HCT116 (cell line): ENCODE measurements at regions not wholly inside any gene's neighbourhood (a gene's known extent, or its start where the extent isn't known, plus 50 kb on each side); places are given as distances from the start of the nearest gene placed in this dataset.

ENCODE experiments used
- ATAC-seq: fragments of 200-7000 bp; cut with Tn5 transposase; 2 replicates; pipeline ENCODE4 v1.9.1; 2020; ENCODE audit warnings: mild to moderate bottlenecking, moderate library complexity
- BruUV-seq: library from RNA; stranded (reverse); fragments of 400-500 nt; replicated peaks from 2 replicates; lab custom pipeline; 2021; lab: Mats Ljungman, UMichigan
- CTCF ChIA-PET: fragments of 300-600 bp; sonication (Branson Sonifier 250); formaldehyde crosslinking; loops from one replicate; lab custom pipeline; 2021; ENCODE audit warnings: antibody characterized with exemption; lab: Charles Lee
- POLR2A ChIA-PET: fragments of 300-600, 350-600 bp; sonication (Branson Sonifier 250); formaldehyde crosslinking; loops from one replicate; lab custom pipeline; 2021; ENCODE audit warnings: antibody characterized with exemption; lab: Charles Lee
- RAD21 ChIA-PET, 2 experiments: fragments of 300-600 bp; sonication (Branson Sonifier 250); formaldehyde crosslinking; loops; one replicate each; lab custom pipeline; 2023; ENCODE audit warnings: low total read pairs in 2 of 2; ENCODE audit not compliant: uncharacterized antibody in 2 of 2, unreplicated experiment in 2 of 2, low non-redundant PET in 1 of 2; lab: Charles Lee
- DNase-seq: peaks from one replicate; pipeline ENCODE4 v3.0.0-alpha.2; 2010; ENCODE audit warnings: low read depth, low spot score
- H2AFZ ChIP-seq: fragments of 200-600 bp; shearing (Covaris generic), sonication (generic); 2 replicates; pipeline ENCODE4 v1.6.1; 2017; ENCODE audit warnings: low read depth, mixed run types, mixed read lengths, antibody characterized with exemption, low read length; ENCODE audit not compliant: poor library complexity, severe bottlenecking
- H3K27ac ChIP-seq: 2 replicates; pipeline ENCODE4 v1.5.1; 2012; ENCODE audit warnings: low read depth, low read length
- H3K27me3 ChIP-seq: fragments of 200-600 bp; sonication (generic); 2 replicates; pipeline ENCODE4 v1.6.1; 2016; ENCODE audit warnings: mixed run types, low read length, mixed read lengths; ENCODE audit not compliant: insufficient read depth
- H3K36me3 ChIP-seq, 2 experiments: fragments of 200-500 bp in 1 of 2; fragments of 200-600 bp in 1 of 2; sonication (Bioruptor generic) in 1 of 2; sonication (generic) in 1 of 2; 2 replicates each; pipeline versions ENCODE4 v1.5.1 to v1.6.1; 2014 to 2016; ENCODE audit warnings: low read length in 2 of 2, inconsistent platforms in 1 of 2, mixed read lengths in 1 of 2, mixed run types in 1 of 2; ENCODE audit not compliant: insufficient read depth in 2 of 2, control insufficient read depth in 1 of 2
- H3K4me1 ChIP-seq, 2 experiments: fragments of 200-600 bp in 1 of 2; sonication (generic) in 1 of 2; 2 replicates each; pipeline versions ENCODE4 v1.5.1 to v1.6.1; 2012 to 2017; ENCODE audit warnings: low read length in 2 of 2, inconsistent platforms in 1 of 2, mild to moderate bottlenecking in 1 of 2, mixed read lengths in 1 of 2, mixed run types in 1 of 2, moderate library complexity in 1 of 2; ENCODE audit not compliant: insufficient read depth in 2 of 2, control insufficient read depth in 1 of 2
- H3K4me2 ChIP-seq: fragments of 200-600 bp; sonication (generic); 2 replicates; pipeline ENCODE4 v1.6.1; 2017; ENCODE audit warnings: mixed run types, low read length, mixed read lengths
- H3K4me3 ChIP-seq, 2 experiments: fragments of 200-600 bp in 1 of 2; sonication (generic) in 1 of 2; replicated peaks in 1 of 2; 2 replicates each; pipeline ENCODE4 v1.5.1; 2011 to 2016; ENCODE audit warnings: low read length in 2 of 2, control low read depth in 1 of 2, low read depth in 1 of 2, mild to moderate bottlenecking in 1 of 2, mixed read lengths in 1 of 2, mixed run types in 1 of 2
- H3K79me2 ChIP-seq: fragments of 200-600 bp; sonication (generic); 2 replicates; pipeline ENCODE4 v1.6.1; 2017; ENCODE audit warnings: mild to moderate bottlenecking, mixed run types, low read length, moderate library complexity, mixed read lengths; ENCODE audit not compliant: insufficient read depth
- H3K9ac ChIP-seq: fragments of 200-600 bp; sonication (generic); 2 replicates; pipeline ENCODE4 v1.6.1; 2016; ENCODE audit warnings: low read length, mixed read lengths
- H3K9me2 ChIP-seq: fragments of 200-600 bp; sonication (generic), shearing (Covaris generic); 2 replicates; pipeline ENCODE4 v1.6.1; 2017; ENCODE audit warnings: mixed run types, mild to moderate bottlenecking, moderate library complexity; ENCODE audit not compliant: insufficient read depth
- H3K9me3 ChIP-seq, 2 experiments: fragments of 200-500 bp in 1 of 2; fragments of 200-600 bp in 1 of 2; sonication (Bioruptor generic) in 1 of 2; sonication (generic) in 1 of 2; 2 replicates each; pipeline ENCODE4 v1.6.1; 2014 to 2017; ENCODE audit warnings: low read length in 2 of 2, mixed read lengths in 2 of 2, inconsistent platforms in 1 of 2, low read depth in 1 of 2, mild to moderate bottlenecking in 1 of 2, mixed run types in 1 of 2, moderate library complexity in 1 of 2; ENCODE audit not compliant: control insufficient read depth in 1 of 2, insufficient read depth in 1 of 2
- H4K20me1 ChIP-seq: fragments of 200-600 bp; sonication (generic), shearing (Covaris generic); 2 replicates; pipeline ENCODE4 v1.6.1; 2017; ENCODE audit warnings: mixed run types, mild to moderate bottlenecking, moderate library complexity; ENCODE audit not compliant: insufficient read depth
- CBX3 ChIP-seq: IDR thresholded peaks from 2 replicates; pipeline ENCODE4 v1.6.1; 2012; ENCODE audit warnings: low read depth
- CEBPB ChIP-seq: IDR thresholded peaks from 2 replicates; pipeline ENCODE4 v1.6.1; 2012; ENCODE audit warnings: low read depth
- CTCF ChIP-seq, 3 experiments: fragments of 200-600 bp in 1 of 3; sonication (generic) in 1 of 3; IDR thresholded peaks in 2 of 3; conservative IDR thresholded peaks in 1 of 3; 2 replicates each; pipeline ENCODE4 v1.5.1; 2012 to 2017; ENCODE audit warnings: low read depth in 2 of 3, low read length in 2 of 3, antibody characterized with exemption in 1 of 3, borderline replicate concordance in 1 of 3, control low read depth in 1 of 3, mild to moderate bottlenecking in 1 of 3, mixed read lengths in 1 of 3, mixed run types in 1 of 3, moderate library complexity in 1 of 3; ENCODE audit not compliant: insufficient read depth in 1 of 3
- EGR1 ChIP-seq: IDR thresholded peaks from 2 replicates; pipeline ENCODE4 v1.6.1; 2012; ENCODE audit warnings: low read depth
- ELF1 ChIP-seq: IDR thresholded peaks from 2 replicates; pipeline ENCODE4 v1.6.1; 2012; ENCODE audit warnings: low read depth, borderline replicate concordance
- EZH2 ChIP-seq: fragments of 200-600 bp; sonication (generic); IDR thresholded peaks from 2 replicates; pipeline ENCODE4 v1.6.1; 2017; ENCODE audit warnings: antibody characterized with exemption, mixed run types
- EZH2phosphoT487 ChIP-seq: fragments of 200-600 bp; IDR thresholded peaks from 2 replicates; pipeline ENCODE4 v1.6.1; 2018; ENCODE audit warnings: antibody characterized with exemption, borderline replicate concordance
- FOSL1 ChIP-seq: IDR thresholded peaks from 2 replicates; pipeline ENCODE4 v1.6.1; 2012; ENCODE audit warnings: low read depth
- JUND ChIP-seq: IDR thresholded peaks from 2 replicates; pipeline ENCODE4 v1.6.1; 2012
- MAX ChIP-seq: IDR thresholded peaks from 2 replicates; pipeline ENCODE4 v1.6.1; 2012
- POLR2A ChIP-seq: IDR thresholded peaks from 2 replicates; pipeline ENCODE4 v1.7.0; 2011; ENCODE audit warnings: borderline replicate concordance; ENCODE audit not compliant: insufficient read depth, insufficient read length; ENCODE audit errors: extremely low read depth
- RAD21 ChIP-seq: IDR thresholded peaks from 2 replicates; pipeline ENCODE4 v1.6.1; 2012; ENCODE audit warnings: low read depth, mild to moderate bottlenecking
- SIN3A ChIP-seq: IDR thresholded peaks from 2 replicates; pipeline ENCODE4 v1.6.1; 2012; ENCODE audit warnings: low read depth
- SRF ChIP-seq: IDR thresholded peaks from 2 replicates; pipeline ENCODE4 v1.6.1; 2012; ENCODE audit warnings: low read depth
- TCF7L2 ChIP-seq: IDR thresholded peaks from 2 replicates; pipeline ENCODE4 v1.7.0; 2011; ENCODE audit warnings: borderline replicate concordance, inconsistent platforms; ENCODE audit not compliant: insufficient read depth, insufficient read length; ENCODE audit errors: extremely low read depth
- YY1 ChIP-seq: IDR thresholded peaks from 2 replicates; pipeline ENCODE4 v1.6.1; 2011; ENCODE audit warnings: low read length, low read depth, moderate library complexity, mild to moderate bottlenecking; ENCODE audit not compliant: insufficient replicate concordance; ENCODE audit errors: extremely low read depth
- ZNF274 ChIP-seq: fragments of 200-500 bp; sonication (Bioruptor generic); IDR thresholded peaks from 2 replicates; pipeline ENCODE4 v1.6.1; 2014; ENCODE audit warnings: mild to moderate bottlenecking, low read depth, low read length, inconsistent platforms
- intact Hi-C: fragments of 100-400 bp; cut with micrococcal nuclease; formaldehyde crosslinking; loops from 2 replicates; pipeline ENCODE4 v1.10.0; 2022

GRCh38 chr5:5542654-5543053 is 120.2 kb downstream of the ICE1 start:
- no peak for ATAC-seq
- peaks cover 22% of the 10 kb centered on the region for H3K27me3 ChIP-seq

More at GRCh38 chr5:5542654-5543053, 120.2 kb downstream of the ICE1 start:
- Histone ChIP-seq H2AFZ (no peak overlapping the region), H4K20me1 (no peaks in the 10 kb centered on the region), H3K9ac (no peak overlapping the region), H3K79me2 (no peaks in the 10 kb centered on the region), H3K36me3 (no peaks in the 10 kb centered on the region), H3K4me1 (no peaks in the 10 kb centered on the region), H3K9me2 (no peaks in the 10 kb centered on the region), H3K9me3 (no peaks in the 10 kb centered on the region), H3K4me3 (no peak overlapping the region), H3K4me2 (no peak overlapping the region), H3K27ac (no peak overlapping the region)
- no TSS peak for BruUV-seq
- POLR2A ChIA-PET: no interaction called here
- RAD21 ChIA-PET: no interaction called here
- intact Hi-C loops: no loop called here
- no peak for DNase-seq
- TF ChIP-seq TCF7L2 (no peak), CTCF (IDR thresholded peaks at IDR 0.05 in 2 of 3, conservative IDR thresholded peaks at IDR 0.05 in 1 of 3; ENCODE audit: borderline replicate concordance in 1 of 3, insufficient read depth in 1 of 3, low read depth in 2 of 3, low read length in 2 of 3) (no peak), CBX3 (no peak), YY1 (no peak), CEBPB (no peak), SIN3A (no peak), MAX (no peak), ZNF274 (no peak), EZH2phosphoT487 (no peak), ELF1 (no peak), SRF (no peak), EGR1 (no peak), JUND (no peak), EZH2 (no peak), FOSL1 (no peak), RAD21 (no peak), POLR2A (no peak)
- CTCF ChIA-PET: no interaction called here
